Osteocyte (in vitro differentiated cells): ENCODE measurements at regions not wholly inside any gene's neighbourhood (a gene's known extent, or its start where the extent isn't known, plus 50 kb on each side); places are given as distances from the start of the nearest gene placed in this dataset.

Source experiments
- DNase-seq: peaks from one replicate; pipeline ENCODE4 v3.0.0; 2021; ENCODE audit warnings: mixed read lengths; ENCODE audit not compliant: unreplicated experiment; ENCODE audit errors: extremely low spot score
- H3K27ac Mint-ChIP-seq: one replicate; pipeline ENCODE4 v1.8.0; 2021; ENCODE audit warnings: mild to moderate bottlenecking, mixed read lengths; ENCODE audit not compliant: unreplicated experiment
- H3K27me3 Mint-ChIP-seq: one replicate; pipeline ENCODE4 v1.8.0; 2021; ENCODE audit warnings: mixed read lengths; ENCODE audit not compliant: unreplicated experiment
- H3K36me3 Mint-ChIP-seq: one replicate; pipeline ENCODE4 v1.8.0; 2021; ENCODE audit warnings: mixed read lengths; ENCODE audit not compliant: unreplicated experiment
- H3K4me1 Mint-ChIP-seq: one replicate; pipeline ENCODE4 v1.8.0; 2021; ENCODE audit warnings: mixed read lengths; ENCODE audit not compliant: unreplicated experiment
- H3K4me3 Mint-ChIP-seq: one replicate; pipeline ENCODE4 v1.8.0; 2021; ENCODE audit warnings: mild to moderate bottlenecking, moderate library complexity, mixed read lengths; ENCODE audit not compliant: unreplicated experiment
- H3K9me3 Mint-ChIP-seq: one replicate; pipeline ENCODE4 v1.8.0; 2021; ENCODE audit warnings: mixed read lengths; ENCODE audit not compliant: unreplicated experiment
- CTCF ChIP-seq: fragments of 200-600 bp; sonication (generic); IDR thresholded peaks from 2 replicates; pipeline ENCODE4 v1.5.0; 2021; ENCODE audit warnings: antibody characterized with exemption, mild to moderate bottlenecking, moderate library complexity

- Mint-ChIP-seq H3K4me1 (no peaks in the 10 kb centered on the region), H3K27me3 (no peaks in the 10 kb centered on the region), H3K36me3 (no peaks in the 10 kb centered on the region), H3K27ac (no peak overlapping the region), H3K9me3 (no peaks in the 10 kb centered on the region), H3K4me3 (no peak overlapping the region)
- TF ChIP-seq CTCF = no peak
- DNase-seq = peak; percentile 79
Measured at GRCh38 chr5:105392122-105392709, 1829.6 kb upstream of the NUDT12 start.

GRCh38 chr5:105380126-105380525 lies 1817.5 kb upstream of the NUDT12 start:
- Mint-ChIP-seq H3K36me3 (no peaks in the 10 kb centered on the region), H3K4me1 (no peaks in the 10 kb centered on the region), H3K27ac (no peak overlapping the region), H3K9me3 (peaks cover 21% of the 10 kb centered on the region), H3K27me3 (no peaks in the 10 kb centered on the region), H3K4me3 (no peak overlapping the region)
- no peak for TF ChIP-seq CTCF
- DNase-seq = no peak

GRCh38 chr5:105371169-105371568 lies 1808.6 kb upstream of the NUDT12 start:
- no peak for TF ChIP-seq CTCF
- H3K36me3 Mint-ChIP-seq = no peaks in the 10 kb centered on the region
- H3K9me3 Mint-ChIP-seq = peaks cover 7% of the 10 kb centered on the region
- H3K27ac Mint-ChIP-seq = no peak overlapping the region
- no peaks in the 10 kb centered on the region for H3K27me3 Mint-ChIP-seq
- DNase-seq = no peak
- H3K4me1 Mint-ChIP-seq = no peaks in the 10 kb centered on the region
- H3K4me3 Mint-ChIP-seq = no peak overlapping the region

GRCh38 chr5:105350486-105351140 lies 1788.0 kb upstream of the NUDT12 start:
- H3K4me3 Mint-ChIP-seq = no peak overlapping the region
- no peaks in the 10 kb centered on the region for H3K36me3 Mint-ChIP-seq
- no peaks in the 10 kb centered on the region for H3K4me1 Mint-ChIP-seq
- no peak overlapping the region for H3K27ac Mint-ChIP-seq
- no peaks in the 10 kb centered on the region for H3K27me3 Mint-ChIP-seq
- no peak for DNase-seq
- TF ChIP-seq CTCF = no peak
- H3K9me3 Mint-ChIP-seq = peaks cover 6% of the 10 kb centered on the region

GRCh38 chr5:105331558-105331957 lies 1769.0 kb upstream of the NUDT12 start:
- no peak for DNase-seq
- H3K9me3 Mint-ChIP-seq = peaks cover 17% of the 10 kb centered on the region
- no peaks in the 10 kb centered on the region for H3K36me3 Mint-ChIP-seq
- no peak overlapping the region for H3K4me3 Mint-ChIP-seq
- H3K27ac Mint-ChIP-seq = no peak overlapping the region
- no peaks in the 10 kb centered on the region for H3K4me1 Mint-ChIP-seq
- no peaks in the 10 kb centered on the region for H3K27me3 Mint-ChIP-seq
- TF ChIP-seq CTCF = no peak
